ENCODE measurements at regions not wholly inside any gene's neighbourhood (a gene's known extent, or its start where the extent isn't known, plus 50 kb on each side); places are given as distances from the start of the nearest gene placed in this dataset.

GRCh38 chr1:58030456-58030855, 516.1 kb downstream of the OMA1 start:
- no peak for DNase-seq (ENCODE audit: low spot score)
- TF ChIP-seq CTCF (IDR thresholded peaks at IDR 0.05), result no peak
- Mint-ChIP-seq H3K27ac (ENCODE audit: unreplicated experiment) (no peak overlapping the region), H3K36me3 (ENCODE audit: low read depth) (no peaks in the 10 kb centered on the region), H3K9me3 (ENCODE audit: low read depth) (no peaks in the 10 kb centered on the region), H3K4me3 (ENCODE audit: unreplicated experiment) (no peak overlapping the region), H3K27me3 (ENCODE audit: low read depth) (peaks cover 25% of the 10 kb centered on the region), H3K4me1 (ENCODE audit: low read depth) (no peaks in the 10 kb centered on the region)

- no peak overlapping the region for H3K4me3 Mint-ChIP-seq (ENCODE audit: unreplicated experiment)
Measured at GRCh38 chr1:58017641-58018040, 528.9 kb downstream of the OMA1 start.

GRCh38 chr1:58013237-58013636, 533.3 kb downstream of the OMA1 start:
- H3K27ac Mint-ChIP-seq (ENCODE audit: unreplicated experiment), result no peak overlapping the region
- peaks cover 2% of the 10 kb centered on the region for H3K27me3 Mint-ChIP-seq (ENCODE audit: low read depth)
- no peak for TF ChIP-seq CTCF (IDR thresholded peaks at IDR 0.05)
- no peak for DNase-seq (ENCODE audit: low spot score)
- H3K9me3 Mint-ChIP-seq (ENCODE audit: low read depth), result peaks cover 3% of the 10 kb centered on the region
- H3K36me3 Mint-ChIP-seq (ENCODE audit: low read depth), result no peaks in the 10 kb centered on the region
- H3K4me3 Mint-ChIP-seq (ENCODE audit: unreplicated experiment), result no peak overlapping the region
- H3K4me1 Mint-ChIP-seq (ENCODE audit: low read depth), result no peaks in the 10 kb centered on the region

More at GRCh38 chr1:58017641-58018040, 528.9 kb downstream of the OMA1 start:
- Mint-ChIP-seq H3K27me3 (ENCODE audit: low read depth) (peaks cover 2% of the 10 kb centered on the region), H3K36me3 (ENCODE audit: low read depth) (no peaks in the 10 kb centered on the region), H3K4me1 (ENCODE audit: low read depth) (no peaks in the 10 kb centered on the region), H3K27ac (ENCODE audit: unreplicated experiment) (no peak overlapping the region), H3K9me3 (ENCODE audit: low read depth) (no peaks in the 10 kb centered on the region)
- DNase-seq (ENCODE audit: low spot score), result no peak
- TF ChIP-seq CTCF (IDR thresholded peaks at IDR 0.05), result no peak

GRCh38 chr1:58011978-58012377, 534.5 kb downstream of the OMA1 start:
- H3K27ac Mint-ChIP-seq (ENCODE audit: unreplicated experiment), result no peak overlapping the region
- peaks cover 2% of the 10 kb centered on the region for H3K27me3 Mint-ChIP-seq (ENCODE audit: low read depth)
- no peaks in the 10 kb centered on the region for H3K36me3 Mint-ChIP-seq (ENCODE audit: low read depth)

GRCh38 chr1:58006421-58007046, 540.0 kb downstream of the OMA1 start:
- no peak overlapping the region for H3K27ac Mint-ChIP-seq (ENCODE audit: unreplicated experiment)
- H3K9me3 Mint-ChIP-seq (ENCODE audit: low read depth), result peaks cover 3% of the 10 kb centered on the region
- no peak for TF ChIP-seq CTCF (IDR thresholded peaks at IDR 0.05)
- DNase-seq (ENCODE audit: low spot score), result no peak
- H3K36me3 Mint-ChIP-seq (ENCODE audit: low read depth), result no peaks in the 10 kb centered on the region
- no peaks in the 10 kb centered on the region for H3K4me1 Mint-ChIP-seq (ENCODE audit: low read depth)
- H3K4me3 Mint-ChIP-seq (ENCODE audit: unreplicated experiment), result no peak overlapping the region
- peaks cover 6% of the 10 kb centered on the region for H3K27me3 Mint-ChIP-seq (ENCODE audit: low read depth)

More at GRCh38 chr1:58011978-58012377, 534.5 kb downstream of the OMA1 start:
- no peak overlapping the region for H3K4me3 Mint-ChIP-seq (ENCODE audit: unreplicated experiment)
- H3K9me3 Mint-ChIP-seq (ENCODE audit: low read depth), result peaks cover 3% of the 10 kb centered on the region
- no peak for DNase-seq (ENCODE audit: low spot score)
- no peak for TF ChIP-seq CTCF (IDR thresholded peaks at IDR 0.05)
- no peaks in the 10 kb centered on the region for H3K4me1 Mint-ChIP-seq (ENCODE audit: low read depth)

All from chondrocyte (in vitro differentiated cells).